ENCODE measurements at regions not wholly inside any gene's neighbourhood (a gene's known extent, or its start where the extent isn't known, plus 50 kb on each side); places are given as distances from the start of the nearest gene placed in this dataset.
"Not testable (repeated sequence)": the region's sequence is repeated elsewhere in the genome, so short reads cannot be mapped to it uniquely, and the experiment has no call there.

GRCh38 chr4:164115236-164115635, 620.7 kb downstream of the TMA16 start:
- DNase-seq: no peak

- no peak for DNase-seq
These were observed 621.8 kb downstream of the TMA16 start for GRCh38 chr4:164116286-164116685.

GRCh38 chr4:164134388-164134787, 619.5 kb upstream of the SMIM31 start:
- DNase-seq: no peak

- DNase-seq: no peak
These were observed 617.7 kb upstream of the SMIM31 start for GRCh38 chr4:164136180-164136616.

- DNase-seq: no peak
These were observed 615.4 kb upstream of the SMIM31 start for GRCh38 chr4:164138521-164138920.

GRCh38 chr4:164139291-164139690, 614.6 kb upstream of the SMIM31 start:
- DNase-seq: no peak

GRCh38 chr4:164141755-164142375, 612.1 kb upstream of the SMIM31 start:
- DNase-seq: not testable (repeated sequence)

GRCh38 chr4:164154416-164154815, 599.5 kb upstream of the SMIM31 start:
- DNase-seq: no peak

- DNase-seq: no peak
These were observed 584.3 kb upstream of the SMIM31 start for GRCh38 chr4:164169591-164169990.

- no peak for DNase-seq
These were observed 576.8 kb upstream of the SMIM31 start for GRCh38 chr4:164177153-164177552.

GRCh38 chr4:164177753-164178152, 576.2 kb upstream of the SMIM31 start:
- no peak for DNase-seq

GRCh38 chr4:164188236-164188635, 565.7 kb upstream of the SMIM31 start:
- no peak for DNase-seq

- no peak for DNase-seq
These were observed 561.1 kb upstream of the SMIM31 start for GRCh38 chr4:164192844-164193243.

- no peak for DNase-seq
These were observed 560.3 kb upstream of the SMIM31 start for GRCh38 chr4:164193676-164194075.

GRCh38 chr4:164197556-164197955, 556.4 kb upstream of the SMIM31 start:
- no peak for DNase-seq

GRCh38 chr4:164203476-164203875, 550.5 kb upstream of the SMIM31 start:
- DNase-seq: no peak

- no peak for DNase-seq
These were observed 549.5 kb upstream of the SMIM31 start for GRCh38 chr4:164204434-164204833.

GRCh38 chr4:164207460-164207859, 546.5 kb upstream of the SMIM31 start:
- no peak for DNase-seq

- no peak for DNase-seq
These were observed 543.6 kb upstream of the SMIM31 start for GRCh38 chr4:164210377-164210776.

- no peak for DNase-seq
These were observed 541.8 kb upstream of the SMIM31 start for GRCh38 chr4:164212134-164212533.

GRCh38 chr4:164212714-164213113, 541.2 kb upstream of the SMIM31 start:
- no peak for DNase-seq

GRCh38 chr4:164215113-164215741, 538.7 kb upstream of the SMIM31 start:
- no peak for DNase-seq

GRCh38 chr4:164221631-164222030, 532.3 kb upstream of the SMIM31 start:
- DNase-seq: no peak

GRCh38 chr4:164224871-164225270, 529.1 kb upstream of the SMIM31 start:
- no peak for DNase-seq

- no peak for DNase-seq
These were observed 524.7 kb upstream of the SMIM31 start for GRCh38 chr4:164229255-164229654.
